NB4 (cell line): ENCODE measurements at regions not wholly inside any gene's neighbourhood (a gene's known extent, or its start where the extent isn't known, plus 50 kb on each side); places are given as distances from the start of the nearest gene placed in this dataset.

Experiments
- DNase-seq: peaks from one replicate; pipeline ENCODE4 v3.0.0; 2010; ENCODE audit warnings: low read depth
- H3K4me3 ChIP-seq: one replicate; pipeline ENCODE4 v1.5.1; 2011; ENCODE audit warnings: mild to moderate bottlenecking, low read depth, low read length, moderate library complexity
- MAX ChIP-seq: IDR thresholded peaks from 2 replicates; pipeline ENCODE4 v1.6.1; 2011; ENCODE audit warnings: low read depth, low read length
- MYC ChIP-seq: IDR thresholded peaks from 2 replicates; pipeline ENCODE4 v1.6.1; 2011; ENCODE audit warnings: low read depth, low read length
- POLR2A ChIP-seq: IDR thresholded peaks from 2 replicates; pipeline ENCODE4 v1.6.1; 2011; ENCODE audit warnings: mild to moderate bottlenecking; ENCODE audit not compliant: insufficient read length; ENCODE audit errors: extremely low read depth
- TF ChIP-seq, protein P1 (sequence below): IDR thresholded peaks from one replicate; pipeline ENCODE4 v1.5.1; 2012; ENCODE audit warnings: low read depth, low read length

- peak; percentile 1 for DNase-seq
- no peak for TF ChIP-seq MYC
- TF ChIP-seq, protein P1, sequence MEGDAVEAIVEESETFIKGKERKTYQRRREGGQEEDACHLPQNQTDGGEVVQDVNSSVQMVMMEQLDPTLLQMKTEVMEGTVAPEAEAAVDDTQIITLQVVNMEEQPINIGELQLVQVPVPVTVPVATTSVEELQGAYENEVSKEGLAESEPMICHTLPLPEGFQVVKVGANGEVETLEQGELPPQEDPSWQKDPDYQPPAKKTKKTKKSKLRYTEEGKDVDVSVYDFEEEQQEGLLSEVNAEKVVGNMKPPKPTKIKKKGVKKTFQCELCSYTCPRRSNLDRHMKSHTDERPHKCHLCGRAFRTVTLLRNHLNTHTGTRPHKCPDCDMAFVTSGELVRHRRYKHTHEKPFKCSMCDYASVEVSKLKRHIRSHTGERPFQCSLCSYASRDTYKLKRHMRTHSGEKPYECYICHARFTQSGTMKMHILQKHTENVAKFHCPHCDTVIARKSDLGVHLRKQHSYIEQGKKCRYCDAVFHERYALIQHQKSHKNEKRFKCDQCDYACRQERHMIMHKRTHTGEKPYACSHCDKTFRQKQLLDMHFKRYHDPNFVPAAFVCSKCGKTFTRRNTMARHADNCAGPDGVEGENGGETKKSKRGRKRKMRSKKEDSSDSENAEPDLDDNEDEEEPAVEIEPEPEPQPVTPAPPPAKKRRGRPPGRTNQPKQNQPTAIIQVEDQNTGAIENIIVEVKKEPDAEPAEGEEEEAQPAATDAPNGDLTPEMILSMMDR: no peak
- no peak for TF ChIP-seq MAX
- no peak for TF ChIP-seq POLR2A
- H3K4me3 ChIP-seq: no peak overlapping the region
These were observed 410.3 kb upstream of the RASGEF1B start for GRCh38 chr4:81881855-81882621.

DNA sequence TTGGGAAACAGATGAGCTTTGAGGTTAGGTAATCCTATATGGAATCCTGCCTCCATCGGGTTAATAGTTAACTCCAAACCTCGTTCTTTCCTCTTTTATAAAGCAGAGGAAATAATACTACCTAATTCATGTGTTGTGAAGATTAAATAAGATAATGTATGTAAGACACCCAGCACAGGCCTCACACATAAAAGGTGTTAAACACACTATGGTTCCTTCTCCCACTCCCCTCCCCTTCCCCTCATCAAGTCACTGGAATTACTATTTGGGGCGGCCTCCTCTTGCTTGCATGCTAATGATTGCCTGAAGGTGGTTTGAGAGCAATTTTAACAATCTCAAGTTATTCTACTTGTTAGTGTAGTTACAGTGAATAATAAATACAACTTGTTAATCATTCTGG is 404.4 kb upstream of the RASGEF1B start:
- no peak for TF ChIP-seq MAX
- no peak for TF ChIP-seq MYC
- TF ChIP-seq POLR2A: no peak
- TF ChIP-seq, protein P1: no peak
- no peak overlapping the region for H3K4me3 ChIP-seq
- DNase-seq: no peak

DNA sequence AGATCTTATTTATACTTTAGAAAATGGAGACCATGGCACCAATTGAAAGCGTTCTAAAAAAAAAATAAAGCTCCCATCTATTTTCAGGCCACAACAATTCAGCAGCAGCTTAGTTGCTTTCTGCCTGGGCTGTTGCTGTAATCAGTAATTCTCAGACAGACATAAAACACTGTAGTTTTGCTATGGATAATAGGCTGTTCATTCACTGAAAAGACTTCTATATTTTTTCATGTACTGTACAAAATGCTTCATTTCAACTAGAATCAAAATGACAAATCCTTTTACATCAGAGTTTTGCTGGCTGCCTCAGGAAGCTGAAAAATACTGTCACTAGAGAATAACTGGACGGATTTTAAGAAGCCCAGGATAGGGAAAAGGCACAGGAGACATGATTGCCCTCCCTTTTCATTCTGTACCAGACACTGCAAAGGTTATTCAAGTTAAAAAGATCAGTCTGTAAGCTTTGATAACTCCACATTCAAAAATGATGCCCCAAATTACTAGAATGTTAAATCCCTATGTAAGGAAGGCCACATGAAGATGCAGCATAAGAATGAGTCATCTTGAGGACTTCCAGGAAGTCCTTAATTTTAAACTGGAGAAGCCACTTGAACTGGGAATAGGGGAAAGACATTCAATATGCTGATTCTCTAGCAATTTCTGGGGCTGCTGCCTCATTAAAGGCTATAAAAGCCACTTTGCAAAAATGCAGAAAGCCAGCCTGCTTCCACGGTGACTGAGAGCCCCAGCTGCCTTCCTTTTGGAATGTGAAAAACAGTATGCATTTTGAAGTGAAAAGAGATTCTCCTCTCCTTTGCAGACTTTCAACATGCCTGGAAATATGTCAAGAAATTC is 403.2 kb upstream of the RASGEF1B start:
- TF ChIP-seq MAX: no peak
- TF ChIP-seq MYC: no peak
- TF ChIP-seq, protein P1: no peak
- TF ChIP-seq POLR2A: no peak
- H3K4me3 ChIP-seq: no peak overlapping the region
- no peak for DNase-seq

DNA sequence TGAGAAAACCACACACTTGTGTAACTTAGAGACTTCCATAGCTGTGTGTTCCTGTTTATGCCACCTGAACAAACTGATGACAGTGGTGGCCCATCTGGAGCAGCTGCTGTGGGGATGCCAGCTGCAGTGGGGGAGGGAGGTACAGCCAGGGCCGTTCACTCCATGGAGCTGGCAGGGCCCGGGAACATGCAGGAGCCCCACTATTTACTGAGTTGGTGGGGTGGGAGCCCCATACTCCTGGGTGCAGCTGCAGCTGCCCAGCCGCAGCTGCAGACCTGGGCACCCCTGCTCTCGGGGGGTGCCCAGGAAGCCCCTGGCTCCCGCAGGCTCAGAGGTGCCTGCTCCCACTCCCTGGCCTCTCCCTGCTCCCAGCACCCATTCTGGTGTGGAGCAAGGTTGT is 398.6 kb upstream of the RASGEF1B start:
- DNase-seq: no peak
- TF ChIP-seq MAX: no peak
- no peak for TF ChIP-seq POLR2A
- TF ChIP-seq, protein P1: no peak
- no peak for TF ChIP-seq MYC
- H3K4me3 ChIP-seq: no peak overlapping the region

GRCh38 chr4:81860111-81860510 is 388.4 kb upstream of the RASGEF1B start:
- TF ChIP-seq MYC: no peak
- TF ChIP-seq MAX: no peak
- TF ChIP-seq, protein P1: no peak
- no peak for TF ChIP-seq POLR2A
- no peak for DNase-seq
- H3K4me3 ChIP-seq: no peak overlapping the region
